GM12892 (cell line): ENCODE measurements at regions not wholly inside any gene's neighbourhood (a gene's known extent, or its start where the extent isn't known, plus 50 kb on each side); places are given as distances from the start of the nearest gene placed in this dataset.

Experiments
- POLR2A ChIP-seq: IDR thresholded peaks from 2 replicates; pipeline ENCODE4 v1.6.1; 2011; ENCODE audit warnings: low read depth, low read length, control low read depth
- POLR2AphosphoS5 ChIP-seq: IDR thresholded peaks from 2 replicates; pipeline ENCODE4 v1.6.1; 2011; ENCODE audit warnings: low read depth, low read length, control low read depth
- TAF1 ChIP-seq: IDR thresholded peaks from 2 replicates; pipeline ENCODE4 v1.6.1; 2011; ENCODE audit warnings: low read depth, mild to moderate bottlenecking, control low read depth, low read length, borderline replicate concordance

DNA sequence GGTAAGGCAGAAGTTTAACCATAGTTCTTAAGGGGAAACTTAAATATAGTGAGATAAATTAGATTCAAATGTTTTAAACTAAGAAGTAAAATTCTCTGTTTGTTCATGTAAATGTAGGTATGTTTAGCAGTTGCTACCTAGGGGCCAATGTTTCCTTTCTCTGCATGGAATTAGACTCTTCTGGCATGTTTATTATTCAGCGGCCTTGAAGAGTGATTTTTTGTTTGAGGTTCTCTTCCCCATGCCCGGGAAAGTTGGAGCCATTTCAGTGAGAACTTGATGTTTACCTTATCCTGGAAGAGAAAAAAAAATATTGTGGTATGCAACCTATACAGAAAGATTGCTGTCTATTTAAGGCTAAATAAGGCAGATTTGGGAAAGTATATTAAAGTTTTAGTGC, 492.9 kb downstream of the KLF5 start:
- no peak for TF ChIP-seq POLR2A
- TF ChIP-seq TAF1 = no peak
- TF ChIP-seq POLR2AphosphoS5 = no peak
